ENCODE measurements at regions not wholly inside any gene's neighbourhood (a gene's known extent, or its start where the extent isn't known, plus 50 kb on each side); places are given as distances from the start of the nearest gene placed in this dataset.
"Not testable (repeated sequence)": the region's sequence is repeated elsewhere in the genome, so short reads cannot be mapped to it uniquely, and the experiment has no call there.

DNA sequence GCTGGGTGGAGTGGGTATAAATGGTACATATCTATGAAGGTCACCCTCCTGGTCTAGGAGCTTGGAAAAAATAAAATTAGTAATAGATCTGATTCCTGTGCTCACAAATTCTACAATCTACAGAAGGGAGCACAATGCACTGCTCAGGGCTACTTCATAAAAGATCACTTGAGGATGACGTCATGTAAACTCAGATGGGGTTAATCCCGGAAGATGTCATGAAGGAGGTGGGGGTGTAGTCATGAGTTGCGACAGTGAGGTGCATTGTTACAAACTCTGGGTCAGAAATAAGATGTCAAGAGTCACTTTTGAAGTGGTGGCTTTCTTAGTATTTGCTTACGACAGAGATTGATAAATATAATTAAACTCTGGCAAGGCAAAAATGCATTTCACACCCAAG lies 68.2 kb downstream of the LHX9 start:
- TF ChIP-seq JUND (IDR thresholded peaks at IDR 0.05; ENCODE audit: low read depth), result no peak
- in situ Hi-C loops (cut with HindIII; ENCODE audit: low pct_unique_long_range_greater_than_20kb, low sequenced_read_pairs), result no loop called here
- DNase-seq (ENCODE audit: low read depth in 1 of 2, low spot score in 1 of 2), result no peak

DNA sequence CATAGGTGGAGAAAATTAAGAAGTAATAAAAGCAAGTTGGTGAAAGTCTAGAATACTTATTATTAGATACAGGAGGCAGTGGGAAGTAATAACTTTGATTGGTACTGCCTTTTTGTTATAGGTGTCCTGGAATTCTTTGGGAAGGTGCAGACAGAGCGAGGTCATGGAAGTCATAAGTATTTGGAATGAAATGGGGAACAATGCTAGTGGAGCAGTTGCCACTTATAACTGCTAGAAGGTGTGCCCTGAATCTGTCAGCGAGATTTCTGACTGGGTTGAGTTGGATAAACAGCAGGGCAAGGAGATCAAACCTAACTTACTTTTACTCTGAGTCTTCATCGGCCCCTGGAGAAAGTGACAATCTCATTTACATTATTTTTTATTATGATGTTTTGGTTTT lies 69.6 kb downstream of the LHX9 start:
- TF ChIP-seq JUND (IDR thresholded peaks at IDR 0.05; ENCODE audit: low read depth), result no peak
- in situ Hi-C loops (cut with HindIII; ENCODE audit: low pct_unique_long_range_greater_than_20kb, low sequenced_read_pairs), result no loop called here
- no peak for DNase-seq (ENCODE audit: low read depth in 1 of 2, low spot score in 1 of 2)

DNA sequence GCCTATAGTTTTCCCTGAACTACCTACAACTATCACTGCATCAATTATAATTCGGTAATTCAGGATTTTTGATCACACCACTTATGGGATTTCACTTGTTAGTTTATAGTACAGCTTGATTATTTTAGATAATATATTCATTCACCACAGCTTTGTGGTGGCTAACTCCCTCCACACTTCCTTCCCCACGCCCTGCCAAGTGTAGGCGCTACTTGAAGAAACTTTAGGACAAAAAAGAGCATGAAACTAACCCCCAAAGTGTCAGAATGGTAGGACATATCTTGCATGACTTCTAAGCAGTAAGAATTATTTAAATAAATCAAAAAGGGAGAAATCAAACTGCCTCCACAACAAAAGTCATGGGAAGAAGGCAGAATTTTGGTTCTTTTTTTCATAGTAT lies 70.1 kb downstream of the LHX9 start:
- no peak for DNase-seq (ENCODE audit: low read depth in 1 of 2, low spot score in 1 of 2)
- in situ Hi-C loops (cut with HindIII; ENCODE audit: low pct_unique_long_range_greater_than_20kb, low sequenced_read_pairs), result no loop called here
- TF ChIP-seq JUND (IDR thresholded peaks at IDR 0.05; ENCODE audit: low read depth), result no peak

DNA sequence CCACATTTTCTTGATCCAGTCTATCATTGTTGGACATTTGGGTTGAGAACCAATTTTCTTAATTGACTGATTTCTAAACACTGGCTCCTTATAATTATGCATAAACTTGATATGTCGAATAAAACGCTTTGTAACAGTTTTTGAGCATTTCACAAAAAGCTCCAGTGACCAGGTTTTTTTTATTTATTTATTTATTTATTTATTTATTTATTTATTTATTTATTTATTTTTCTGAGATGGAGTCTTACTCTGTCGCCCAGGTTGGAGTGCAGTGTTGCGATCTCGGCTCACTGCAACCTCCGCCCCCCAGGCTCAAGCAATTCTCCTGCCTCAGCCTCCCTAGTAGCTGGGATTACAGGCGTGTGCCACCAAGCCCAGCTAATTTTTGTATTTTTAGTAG lies 71.4 kb downstream of the LHX9 start:
- in situ Hi-C loops (cut with HindIII; ENCODE audit: low pct_unique_long_range_greater_than_20kb, low sequenced_read_pairs); DNase-seq (ENCODE audit: low read depth in 1 of 2, low spot score in 1 of 2): not testable (repeated sequence)

DNA sequence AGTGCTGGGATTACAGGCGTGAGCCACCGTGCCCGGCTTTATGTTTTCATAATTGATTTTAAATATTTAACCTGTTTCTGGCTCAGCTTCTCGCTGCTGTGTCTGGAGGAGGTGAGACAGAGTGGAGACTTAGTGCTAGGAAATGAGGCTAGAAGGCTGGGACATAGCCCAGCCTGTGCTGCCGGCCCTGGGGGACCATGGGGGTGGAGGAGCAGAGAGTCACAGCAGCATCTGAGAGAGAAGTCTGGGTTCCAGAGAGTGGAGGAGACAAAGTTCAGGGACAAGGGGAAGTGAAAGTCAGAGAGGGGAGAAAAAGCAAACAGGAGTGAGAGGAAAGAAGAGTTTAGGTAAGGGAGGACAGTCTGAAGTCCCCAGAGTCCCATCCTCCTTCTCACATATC lies 71.9 kb downstream of the LHX9 start:
- TF ChIP-seq JUND (IDR thresholded peaks at IDR 0.05; ENCODE audit: low read depth), result no peak
- in situ Hi-C loops (cut with HindIII; ENCODE audit: low pct_unique_long_range_greater_than_20kb, low sequenced_read_pairs), result no loop called here
- DNase-seq (ENCODE audit: low read depth in 1 of 2, low spot score in 1 of 2), result no peak

DNA sequence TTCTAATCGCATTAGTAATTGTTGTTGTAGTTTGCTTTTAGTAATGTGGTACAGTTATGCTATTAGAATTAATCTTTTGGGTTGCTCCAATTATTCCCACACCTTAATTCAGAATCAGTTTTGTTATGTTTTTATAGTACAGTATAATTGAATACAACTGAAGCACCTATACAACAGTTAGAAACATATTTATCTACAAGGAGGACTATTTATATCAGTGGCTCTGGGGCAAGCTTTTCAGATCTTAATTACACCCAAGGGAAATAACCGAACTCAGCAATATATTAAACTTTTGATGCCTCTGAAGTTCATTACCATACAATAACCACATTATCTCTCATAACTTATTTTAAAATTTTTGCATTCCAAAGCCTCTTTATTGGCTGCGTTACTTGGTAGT lies 74.4 kb downstream of the LHX9 start:
- no peak for TF ChIP-seq JUND (IDR thresholded peaks at IDR 0.05; ENCODE audit: low read depth)
- in situ Hi-C loops (cut with HindIII; ENCODE audit: low pct_unique_long_range_greater_than_20kb, low sequenced_read_pairs), result no loop called here
- DNase-seq (ENCODE audit: low read depth in 1 of 2, low spot score in 1 of 2), result no peak

DNA sequence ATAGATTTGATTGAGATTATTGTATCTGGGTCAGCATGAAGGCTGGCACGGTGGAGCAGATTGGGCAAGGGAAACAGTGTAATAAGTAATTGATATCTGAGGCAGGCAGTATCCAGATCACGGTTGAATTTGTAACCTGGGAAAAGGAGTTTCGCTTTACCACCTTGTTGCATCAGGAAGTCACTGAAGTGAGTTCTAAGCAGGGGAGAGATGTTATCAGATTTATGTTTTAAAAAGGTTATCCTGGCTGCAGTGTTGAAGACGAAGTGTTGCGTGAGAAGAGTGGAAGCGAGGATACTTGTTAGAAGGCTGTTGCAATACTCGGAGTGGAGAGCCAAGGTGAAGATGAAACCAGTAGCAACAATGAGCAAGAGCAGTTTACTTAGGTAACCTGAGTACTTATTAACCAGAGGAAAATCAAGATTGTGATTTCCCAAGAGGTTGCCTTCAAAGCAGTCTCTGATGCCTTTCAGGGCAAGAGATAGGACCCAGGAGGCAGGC lies 77.8 kb downstream of the LHX9 start:
- peak in 1 of 2 experiments; percentile 35 for DNase-seq (ENCODE audit: low read depth in 1 of 2, low spot score in 1 of 2)
- TF ChIP-seq JUND (IDR thresholded peaks at IDR 0.05; ENCODE audit: low read depth), result no peak
- in situ Hi-C loops (cut with HindIII; ENCODE audit: low pct_unique_long_range_greater_than_20kb, low sequenced_read_pairs), result no loop called here

DNA sequence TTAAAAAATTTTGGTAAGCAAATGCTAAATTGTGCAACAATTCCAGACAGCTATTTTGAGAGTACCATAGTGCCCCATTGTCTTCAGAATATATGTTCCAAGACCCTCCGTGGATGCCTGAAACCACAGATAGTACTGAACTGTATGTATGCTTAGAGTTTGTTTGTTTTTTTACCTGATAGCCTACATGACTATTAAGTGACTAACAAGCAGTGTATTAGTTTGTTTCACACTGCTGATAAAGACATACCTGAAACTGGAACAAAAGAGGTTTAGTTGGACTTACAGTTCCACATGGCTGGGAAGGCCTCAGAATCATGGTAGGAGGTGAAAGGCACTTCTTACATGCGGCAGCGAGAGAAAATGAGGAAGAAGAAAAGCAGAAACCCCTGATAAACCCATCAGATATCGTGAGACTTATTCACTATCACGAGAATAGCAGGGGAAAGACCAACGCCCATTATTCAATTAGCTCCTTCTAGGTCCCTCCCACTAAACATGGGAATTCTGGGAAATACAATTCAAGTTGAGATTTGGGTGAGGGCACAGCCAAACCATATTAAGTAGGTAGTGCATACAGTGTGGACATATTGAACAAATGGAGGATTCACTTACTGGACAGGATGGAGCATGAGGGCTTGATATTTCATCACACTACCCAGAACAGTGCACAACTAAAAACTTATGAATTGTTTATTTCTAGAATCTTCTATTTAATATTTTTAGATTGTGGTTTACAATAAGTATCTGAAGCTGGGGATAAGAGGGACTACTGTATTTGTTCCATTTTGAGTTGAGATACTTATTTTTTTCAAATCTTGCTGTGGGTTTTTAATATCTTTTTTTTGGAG lies 78.5 kb downstream of the LHX9 start:
- in situ Hi-C loops (cut with HindIII; ENCODE audit: low pct_unique_long_range_greater_than_20kb, low sequenced_read_pairs), result no loop called here
- DNase-seq (ENCODE audit: low read depth in 1 of 2, low spot score in 1 of 2), result no peak

DNA sequence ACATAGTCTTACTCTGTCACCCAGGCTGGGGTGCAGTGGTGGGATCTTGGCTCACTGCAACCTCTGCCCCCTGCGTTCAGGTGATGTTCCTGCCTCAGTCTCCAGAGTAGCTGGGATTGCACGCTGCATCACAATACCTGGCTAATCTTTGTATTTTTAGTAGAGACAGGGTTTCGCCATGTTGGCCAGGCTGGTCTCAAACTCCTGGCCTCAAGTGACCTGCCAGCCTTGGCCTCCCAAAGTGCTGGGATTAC lies 79.0 kb downstream of the LHX9 start:
- DNase-seq (ENCODE audit: low read depth in 1 of 2, low spot score in 1 of 2), result not testable (repeated sequence)

More for the DNA sequence above, 78.5 kb downstream of the LHX9 start:
- TF ChIP-seq JUND (IDR thresholded peaks at IDR 0.05; ENCODE audit: low read depth), result no peak

DNA sequence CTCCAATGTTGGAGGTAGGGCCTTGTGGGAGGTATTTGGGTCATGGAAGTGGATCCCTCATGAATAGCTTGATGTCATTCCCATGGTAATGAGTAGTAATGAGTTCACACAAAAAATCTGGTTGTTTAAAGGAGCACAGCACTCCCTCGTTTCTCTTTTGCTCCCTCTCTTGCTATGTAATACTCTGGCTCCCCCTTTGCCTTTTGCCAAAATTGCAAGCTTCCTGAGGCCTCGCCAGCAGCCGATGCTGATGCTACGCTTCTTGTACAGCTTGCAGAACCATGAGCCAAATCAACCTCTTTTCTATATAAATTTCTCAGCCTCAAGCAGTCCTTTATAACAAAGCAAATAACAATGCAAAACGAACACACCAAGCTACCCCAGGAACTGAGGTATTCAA lies 80.9 kb downstream of the LHX9 start:
- no peak for TF ChIP-seq JUND (IDR thresholded peaks at IDR 0.05; ENCODE audit: low read depth)
- in situ Hi-C loops (cut with HindIII; ENCODE audit: low pct_unique_long_range_greater_than_20kb, low sequenced_read_pairs), result no loop called here
- DNase-seq (ENCODE audit: low read depth in 1 of 2, low spot score in 1 of 2), result no peak

More for the DNA sequence above, 79.0 kb downstream of the LHX9 start:
- in situ Hi-C loops (cut with HindIII; ENCODE audit: low pct_unique_long_range_greater_than_20kb, low sequenced_read_pairs), result not testable (repeated sequence)

DNA sequence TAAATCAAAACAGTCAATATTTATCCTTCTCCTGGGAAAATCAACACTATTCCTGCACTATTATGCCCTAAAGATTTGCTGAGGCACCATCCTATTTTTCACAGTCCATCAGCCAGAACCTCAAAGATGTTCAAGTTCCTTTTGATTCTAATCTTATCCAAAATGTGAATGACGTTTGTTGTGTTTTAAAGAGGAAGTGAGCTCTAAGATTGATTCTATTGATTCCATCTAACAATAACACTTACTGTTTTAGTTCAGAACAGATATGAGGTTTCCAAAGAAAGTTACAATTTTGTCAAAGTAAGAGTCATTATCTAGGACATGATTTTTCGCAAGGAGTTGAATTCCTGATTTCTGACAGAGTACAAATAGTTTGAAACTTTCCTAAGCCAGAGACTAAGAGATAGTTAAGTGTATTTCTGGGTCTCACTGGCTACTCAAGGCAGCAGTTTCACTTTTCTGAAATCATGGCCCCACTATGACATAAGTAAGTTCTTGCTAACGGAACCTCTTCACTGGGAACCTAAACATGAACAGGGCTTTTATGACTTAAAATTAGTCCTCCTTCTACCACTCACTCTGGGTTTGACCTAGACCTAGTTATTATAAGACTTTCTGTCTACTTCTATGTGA lies 84.7 kb downstream of the LHX9 start:
- in situ Hi-C loops (cut with HindIII; ENCODE audit: low pct_unique_long_range_greater_than_20kb, low sequenced_read_pairs), result no loop called here
- TF ChIP-seq JUND (IDR thresholded peaks at IDR 0.05; ENCODE audit: low read depth), result no peak
- no peak for DNase-seq (ENCODE audit: low read depth in 1 of 2, low spot score in 1 of 2)

DNA sequence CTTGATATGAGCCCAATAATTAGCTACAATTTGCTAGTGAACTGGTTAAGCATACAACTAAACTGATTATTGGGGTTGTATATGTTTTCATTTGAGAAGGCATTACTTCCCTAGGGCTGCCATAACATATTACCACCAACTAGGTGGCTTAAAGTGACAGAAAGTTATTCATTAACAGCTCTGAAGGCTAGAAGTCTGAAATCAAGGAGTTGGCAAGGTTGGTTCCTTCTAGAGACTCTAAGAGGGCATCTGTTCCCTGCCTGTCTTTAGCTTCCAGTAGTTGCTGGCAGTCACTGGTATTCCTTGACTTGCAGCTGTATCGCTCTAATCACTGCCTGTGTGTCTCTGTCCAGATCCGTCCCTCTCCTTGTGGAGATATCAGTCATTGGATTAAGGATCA lies 86.3 kb downstream of the LHX9 start:
- in situ Hi-C loops (cut with HindIII; ENCODE audit: low pct_unique_long_range_greater_than_20kb, low sequenced_read_pairs), result no loop called here
- no peak for TF ChIP-seq JUND (IDR thresholded peaks at IDR 0.05; ENCODE audit: low read depth)
- DNase-seq (ENCODE audit: low read depth in 1 of 2, low spot score in 1 of 2), result no peak

DNA sequence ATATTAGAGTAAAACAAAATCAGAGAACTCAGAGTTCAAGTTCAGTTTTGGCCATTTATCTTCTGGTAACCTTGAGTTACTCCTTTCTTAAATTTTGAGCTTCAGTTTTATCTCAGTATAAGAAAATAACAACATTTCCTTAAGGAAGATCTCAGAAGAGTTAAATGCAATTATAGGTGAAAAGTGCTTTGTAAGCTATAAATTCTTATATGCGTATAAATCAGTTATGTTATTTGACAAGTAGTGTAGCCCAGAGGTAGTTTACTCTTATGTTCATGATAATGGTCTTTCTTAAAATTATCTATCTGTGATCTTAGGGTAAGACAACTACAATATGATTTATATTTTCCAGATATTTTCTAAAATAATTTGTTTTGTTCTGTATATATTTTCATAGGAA lies 89.8 kb downstream of the LHX9 start:
- no peak for DNase-seq (ENCODE audit: low read depth in 1 of 2, low spot score in 1 of 2)
- in situ Hi-C loops (cut with HindIII; ENCODE audit: low pct_unique_long_range_greater_than_20kb, low sequenced_read_pairs), result no loop called here
- no peak for TF ChIP-seq JUND (IDR thresholded peaks at IDR 0.05; ENCODE audit: low read depth)

All from T47D (cell line).